ENCODE measurements at regions not wholly inside any gene's neighbourhood (a gene's known extent, or its start where the extent isn't known, plus 50 kb on each side); places are given as distances from the start of the nearest gene placed in this dataset.

DNA sequence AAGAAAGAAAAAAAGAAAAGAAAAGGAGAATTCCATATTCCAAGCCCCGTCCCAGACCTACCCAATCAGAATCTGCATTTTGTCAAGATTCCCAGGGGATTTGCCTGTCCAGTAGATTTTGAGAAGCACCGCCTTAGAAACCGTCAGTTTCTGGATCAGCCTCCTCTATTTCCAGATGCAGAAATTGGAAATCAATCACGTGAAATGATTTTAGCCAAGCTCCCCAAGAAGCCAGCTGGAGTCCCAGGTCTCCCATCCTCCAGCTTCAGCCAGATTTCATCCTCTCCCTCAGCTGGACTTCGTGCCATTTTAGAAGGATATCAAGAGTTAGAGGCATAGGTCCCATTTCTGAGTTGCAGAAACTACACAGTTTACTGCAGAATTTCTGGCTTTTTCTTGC lies 629.3 kb downstream of the MID1IP1 start (continued):
- TF ChIP-seq, protein P1, sequence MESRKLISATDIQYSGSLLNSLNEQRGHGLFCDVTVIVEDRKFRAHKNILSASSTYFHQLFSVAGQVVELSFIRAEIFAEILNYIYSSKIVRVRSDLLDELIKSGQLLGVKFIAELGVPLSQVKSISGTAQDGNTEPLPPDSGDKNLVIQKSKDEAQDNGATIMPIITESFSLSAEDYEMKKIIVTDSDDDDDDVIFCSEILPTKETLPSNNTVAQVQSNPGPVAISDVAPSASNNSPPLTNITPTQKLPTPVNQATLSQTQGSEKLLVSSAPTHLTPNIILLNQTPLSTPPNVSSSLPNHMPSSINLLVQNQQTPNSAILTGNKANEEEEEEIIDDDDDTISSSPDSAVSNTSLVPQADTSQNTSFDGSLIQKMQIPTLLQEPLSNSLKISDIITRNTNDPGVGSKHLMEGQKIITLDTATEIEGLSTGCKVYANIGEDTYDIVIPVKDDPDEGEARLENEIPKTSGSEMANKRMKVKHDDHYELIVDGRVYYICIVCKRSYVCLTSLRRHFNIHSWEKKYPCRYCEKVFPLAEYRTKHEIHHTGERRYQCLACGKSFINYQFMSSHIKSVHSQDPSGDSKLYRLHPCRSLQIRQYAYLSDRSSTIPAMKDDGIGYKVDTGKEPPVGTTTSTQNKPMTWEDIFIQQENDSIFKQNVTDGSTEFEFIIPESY (IDR thresholded peaks at IDR 0.05; ENCODE audit: extremely low read depth, insufficient replicate concordance, low read length): no peak
- no peak for TF ChIP-seq YY1 (IDR thresholded peaks at IDR 0.05; ENCODE audit: extremely low read depth, insufficient replicate concordance, low read depth, low read length)
- no peak for TF ChIP-seq EZH2 (IDR thresholded peaks at IDR 0.05)
- TF ChIP-seq RAD21 (IDR thresholded peaks at IDR 0.05; ENCODE audit: low read depth): no peak

DNA sequence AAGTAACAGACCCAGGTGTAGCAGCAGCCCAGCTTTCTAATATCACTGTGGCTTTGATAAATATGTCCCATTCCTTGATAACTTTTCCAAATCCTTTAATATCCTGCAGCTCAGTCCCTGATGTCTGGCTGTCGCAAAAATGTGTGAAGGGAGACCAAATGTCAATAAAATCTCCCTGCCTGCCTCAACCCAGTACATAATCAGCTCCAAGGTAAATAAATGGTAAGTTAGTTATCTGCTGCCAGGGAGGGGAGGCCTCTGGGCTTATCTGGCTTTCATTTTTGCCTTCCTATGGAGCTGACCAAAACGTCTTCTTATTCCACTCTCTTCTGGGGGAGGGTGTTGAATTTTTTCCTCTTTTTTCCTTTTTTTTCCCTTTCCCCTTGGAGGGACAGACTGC lies 630.6 kb downstream of the MID1IP1 start:
- no peak overlapping the region for H3K4me3 ChIP-seq (replicated peaks in 1 of 2; ENCODE audit: low read depth in 1 of 2, low read length in 2 of 2)
- H3K4me2 ChIP-seq (ENCODE audit: low read length): no peak overlapping the region
- ATAC-seq: no peak
- no peak overlapping the region for H2AFZ ChIP-seq (ENCODE audit: low read depth, low read length, poor library complexity, severe bottlenecking)
- RAD21 ChIA-PET (ENCODE audit: low non-redundant PET in 1 of 2, low total read pairs in 2 of 2, uncharacterized antibody in 2 of 2, unreplicated experiment in 2 of 2): no interaction called here
- H3K27me3 ChIP-seq (ENCODE audit: insufficient read depth, low read length): no peaks in the 10 kb centered on the region
- DNase-seq (ENCODE audit: low read depth, low spot score): no peak
- peaks cover 0 to 8% of the 10 kb centered on the region in 2 experiments; a peak in 1 of 4 replicates for H3K4me1 ChIP-seq (ENCODE audit: control insufficient read depth in 1 of 2, insufficient read depth in 2 of 2, low read length in 2 of 2)
- H3K9ac ChIP-seq (ENCODE audit: low read length): no peak overlapping the region
- H4K20me1 ChIP-seq (ENCODE audit: insufficient read depth): no peaks in the 10 kb centered on the region
- CTCF ChIA-PET: no interaction called here
- no peak overlapping the region for H3K27ac ChIP-seq (ENCODE audit: low read depth, low read length)
- BruUV-seq (replicated peaks): no TSS peak
- POLR2A ChIA-PET: no interaction called here
- H3K9me3 ChIP-seq (ENCODE audit: control insufficient read depth in 1 of 2, insufficient read depth in 1 of 2, low read depth in 1 of 2, low read length in 2 of 2): no peaks in the 10 kb centered on the region
- H3K36me3 ChIP-seq (ENCODE audit: control insufficient read depth in 1 of 2, insufficient read depth in 2 of 2, low read length in 2 of 2): no peaks in the 10 kb centered on the region
- intact Hi-C loops (cut with micrococcal nuclease): no loop called here
- no peaks in the 10 kb centered on the region for H3K79me2 ChIP-seq (ENCODE audit: insufficient read depth, low read length)
- no peaks in the 10 kb centered on the region for H3K9me2 ChIP-seq (ENCODE audit: insufficient read depth)
- TF ChIP-seq ELF1 (IDR thresholded peaks at IDR 0.05; ENCODE audit: borderline replicate concordance, low read depth) (no peak), CEBPB (IDR thresholded peaks at IDR 0.05; ENCODE audit: low read depth) (no peak), SP1 (IDR thresholded peaks at IDR 0.05; ENCODE audit: low read depth) (no peak), CBX3 (IDR thresholded peaks at IDR 0.05; ENCODE audit: low read depth) (no peak), EZH2 (IDR thresholded peaks at IDR 0.05) (no peak), EZH2phosphoT487 (IDR thresholded peaks at IDR 0.05; ENCODE audit: borderline replicate concordance) (no peak), ZNF274 (IDR thresholded peaks at IDR 0.05; ENCODE audit: low read depth, low read length) (no peak), EGR1 (IDR thresholded peaks at IDR 0.05; ENCODE audit: low read depth) (no peak), YY1 (IDR thresholded peaks at IDR 0.05; ENCODE audit: extremely low read depth, insufficient replicate concordance, low read depth, low read length) (no peak), FOSL1 (IDR thresholded peaks at IDR 0.05; ENCODE audit: low read depth) (no peak)
- TF ChIP-seq, protein P2, sequence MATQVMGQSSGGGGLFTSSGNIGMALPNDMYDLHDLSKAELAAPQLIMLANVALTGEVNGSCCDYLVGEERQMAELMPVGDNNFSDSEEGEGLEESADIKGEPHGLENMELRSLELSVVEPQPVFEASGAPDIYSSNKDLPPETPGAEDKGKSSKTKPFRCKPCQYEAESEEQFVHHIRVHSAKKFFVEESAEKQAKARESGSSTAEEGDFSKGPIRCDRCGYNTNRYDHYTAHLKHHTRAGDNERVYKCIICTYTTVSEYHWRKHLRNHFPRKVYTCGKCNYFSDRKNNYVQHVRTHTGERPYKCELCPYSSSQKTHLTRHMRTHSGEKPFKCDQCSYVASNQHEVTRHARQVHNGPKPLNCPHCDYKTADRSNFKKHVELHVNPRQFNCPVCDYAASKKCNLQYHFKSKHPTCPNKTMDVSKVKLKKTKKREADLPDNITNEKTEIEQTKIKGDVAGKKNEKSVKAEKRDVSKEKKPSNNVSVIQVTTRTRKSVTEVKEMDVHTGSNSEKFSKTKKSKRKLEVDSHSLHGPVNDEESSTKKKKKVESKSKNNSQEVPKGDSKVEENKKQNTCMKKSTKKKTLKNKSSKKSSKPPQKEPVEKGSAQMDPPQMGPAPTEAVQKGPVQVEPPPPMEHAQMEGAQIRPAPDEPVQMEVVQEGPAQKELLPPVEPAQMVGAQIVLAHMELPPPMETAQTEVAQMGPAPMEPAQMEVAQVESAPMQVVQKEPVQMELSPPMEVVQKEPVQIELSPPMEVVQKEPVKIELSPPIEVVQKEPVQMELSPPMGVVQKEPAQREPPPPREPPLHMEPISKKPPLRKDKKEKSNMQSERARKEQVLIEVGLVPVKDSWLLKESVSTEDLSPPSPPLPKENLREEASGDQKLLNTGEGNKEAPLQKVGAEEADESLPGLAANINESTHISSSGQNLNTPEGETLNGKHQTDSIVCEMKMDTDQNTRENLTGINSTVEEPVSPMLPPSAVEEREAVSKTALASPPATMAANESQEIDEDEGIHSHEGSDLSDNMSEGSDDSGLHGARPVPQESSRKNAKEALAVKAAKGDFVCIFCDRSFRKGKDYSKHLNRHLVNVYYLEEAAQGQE (IDR thresholded peaks at IDR 0.05; ENCODE audit: low read depth): no peak
- TF ChIP-seq, protein P1 (IDR thresholded peaks at IDR 0.05; ENCODE audit: extremely low read depth, insufficient replicate concordance, low read length): no peak
- TF ChIP-seq, protein P3, sequence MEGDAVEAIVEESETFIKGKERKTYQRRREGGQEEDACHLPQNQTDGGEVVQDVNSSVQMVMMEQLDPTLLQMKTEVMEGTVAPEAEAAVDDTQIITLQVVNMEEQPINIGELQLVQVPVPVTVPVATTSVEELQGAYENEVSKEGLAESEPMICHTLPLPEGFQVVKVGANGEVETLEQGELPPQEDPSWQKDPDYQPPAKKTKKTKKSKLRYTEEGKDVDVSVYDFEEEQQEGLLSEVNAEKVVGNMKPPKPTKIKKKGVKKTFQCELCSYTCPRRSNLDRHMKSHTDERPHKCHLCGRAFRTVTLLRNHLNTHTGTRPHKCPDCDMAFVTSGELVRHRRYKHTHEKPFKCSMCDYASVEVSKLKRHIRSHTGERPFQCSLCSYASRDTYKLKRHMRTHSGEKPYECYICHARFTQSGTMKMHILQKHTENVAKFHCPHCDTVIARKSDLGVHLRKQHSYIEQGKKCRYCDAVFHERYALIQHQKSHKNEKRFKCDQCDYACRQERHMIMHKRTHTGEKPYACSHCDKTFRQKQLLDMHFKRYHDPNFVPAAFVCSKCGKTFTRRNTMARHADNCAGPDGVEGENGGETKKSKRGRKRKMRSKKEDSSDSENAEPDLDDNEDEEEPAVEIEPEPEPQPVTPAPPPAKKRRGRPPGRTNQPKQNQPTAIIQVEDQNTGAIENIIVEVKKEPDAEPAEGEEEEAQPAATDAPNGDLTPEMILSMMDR (IDR thresholded peaks at IDR 0.05 in 2 of 3, conservative IDR thresholded peaks at IDR 0.05 in 1 of 3; ENCODE audit: borderline replicate concordance in 1 of 3, insufficient read depth in 1 of 3, low read depth in 2 of 3, low read length in 2 of 3): no peak
- TF ChIP-seq, protein P4, sequence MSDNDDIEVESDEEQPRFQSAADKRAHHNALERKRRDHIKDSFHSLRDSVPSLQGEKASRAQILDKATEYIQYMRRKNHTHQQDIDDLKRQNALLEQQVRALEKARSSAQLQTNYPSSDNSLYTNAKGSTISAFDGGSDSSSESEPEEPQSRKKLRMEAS (IDR thresholded peaks at IDR 0.05): no peak

Data from HCT116 (cell line).